ENCODE measurements at regions not wholly inside any gene's neighbourhood (a gene's known extent, or its start where the extent isn't known, plus 50 kb on each side); places are given as distances from the start of the nearest gene placed in this dataset.

DNA sequence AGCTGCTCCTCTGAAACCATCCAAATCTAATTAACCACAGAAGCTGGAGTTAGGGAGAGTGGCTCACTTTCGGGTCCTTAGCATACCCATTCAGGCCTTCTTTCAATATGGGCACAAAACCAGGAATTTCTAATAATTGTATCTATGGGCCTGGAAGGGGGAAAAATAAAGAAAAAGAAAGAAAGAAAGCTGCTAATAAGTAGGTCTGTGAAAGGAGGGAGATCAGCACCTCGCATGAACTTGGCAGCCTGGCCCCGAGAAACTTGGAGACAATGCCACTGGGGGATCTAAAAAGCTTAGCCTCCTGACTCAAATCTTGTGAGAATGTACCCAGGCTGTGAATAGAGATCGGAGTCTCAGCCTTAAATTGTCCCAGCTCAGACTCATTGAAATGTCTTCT lies 252.1 kb upstream of the SLC14A2 start:
- Histone ChIP-seq H3K4me1 (ENCODE audit: control insufficient read depth, extremely low read depth, insufficient read depth, low read length) (no peaks in the 10 kb centered on the region), H2AFZ (ENCODE audit: low read depth, low read length) (no peak overlapping the region), H3K27me3 (ENCODE audit: control insufficient read depth in 2 of 2, insufficient read depth in 2 of 2, low read length in 2 of 2) (no peaks in the 10 kb centered on the region), H4K20me1 (replicated peaks; ENCODE audit: control insufficient read depth, extremely low read depth, insufficient read depth, low read length) (no peaks in the 10 kb centered on the region), H3K79me2 (ENCODE audit: control insufficient read depth, insufficient read depth, low read length) (no peaks in the 10 kb centered on the region), H3K9me1 (replicated peaks; ENCODE audit: control insufficient read depth, extremely low read depth, insufficient read depth, low read length) (no peaks in the 10 kb centered on the region), H3K9ac (replicated peaks; ENCODE audit: extremely low read depth, insufficient read depth, low read length) (no peak overlapping the region), H3K9me3 (replicated peaks; ENCODE audit: control insufficient read depth, insufficient read depth, low read length) (no peaks in the 10 kb centered on the region), H3K4me2 (ENCODE audit: insufficient read depth, low read length) (no peak overlapping the region), H3K27ac (ENCODE audit: insufficient read depth, low read depth, low read length) (no peak overlapping the region), H3K4me3 (replicated peaks in 1 of 3; ENCODE audit: insufficient read depth in 1 of 3, low read depth in 1 of 3, low read length in 3 of 3) (no peak overlapping the region), H3K36me3 (ENCODE audit: control insufficient read depth in 2 of 2, extremely low read depth in 1 of 2, insufficient read depth in 2 of 2, low read length in 2 of 2) (no peaks in the 10 kb centered on the region)
- DNase-seq (ENCODE audit: low read depth, low spot score) (no peak), FAIRE-seq (no peak)
- dilution Hi-C loops (cut with MboI; ENCODE audit: extremely low pct_ligation_motif_present, low sequenced_read_pairs) (no loop called here), intact Hi-C loops (cut with micrococcal nuclease) (no loop called here)
- no peak for TF ChIP-seq JUN (IDR thresholded peaks at IDR 0.05; ENCODE audit: borderline replicate concordance, insufficient read depth, insufficient read length, low read depth)
- no peak for TF ChIP-seq EZH2 (IDR thresholded peaks at IDR 0.05; ENCODE audit: borderline replicate concordance, low read depth, low read length, severe bottlenecking)
- TF ChIP-seq POLR2AphosphoS5 (IDR thresholded peaks at IDR 0.05; ENCODE audit: insufficient read depth, low read depth, low read length), result no peak
- TF ChIP-seq, protein P1, sequence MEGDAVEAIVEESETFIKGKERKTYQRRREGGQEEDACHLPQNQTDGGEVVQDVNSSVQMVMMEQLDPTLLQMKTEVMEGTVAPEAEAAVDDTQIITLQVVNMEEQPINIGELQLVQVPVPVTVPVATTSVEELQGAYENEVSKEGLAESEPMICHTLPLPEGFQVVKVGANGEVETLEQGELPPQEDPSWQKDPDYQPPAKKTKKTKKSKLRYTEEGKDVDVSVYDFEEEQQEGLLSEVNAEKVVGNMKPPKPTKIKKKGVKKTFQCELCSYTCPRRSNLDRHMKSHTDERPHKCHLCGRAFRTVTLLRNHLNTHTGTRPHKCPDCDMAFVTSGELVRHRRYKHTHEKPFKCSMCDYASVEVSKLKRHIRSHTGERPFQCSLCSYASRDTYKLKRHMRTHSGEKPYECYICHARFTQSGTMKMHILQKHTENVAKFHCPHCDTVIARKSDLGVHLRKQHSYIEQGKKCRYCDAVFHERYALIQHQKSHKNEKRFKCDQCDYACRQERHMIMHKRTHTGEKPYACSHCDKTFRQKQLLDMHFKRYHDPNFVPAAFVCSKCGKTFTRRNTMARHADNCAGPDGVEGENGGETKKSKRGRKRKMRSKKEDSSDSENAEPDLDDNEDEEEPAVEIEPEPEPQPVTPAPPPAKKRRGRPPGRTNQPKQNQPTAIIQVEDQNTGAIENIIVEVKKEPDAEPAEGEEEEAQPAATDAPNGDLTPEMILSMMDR (IDR thresholded peaks at IDR 0.05; ENCODE audit: extremely low read depth in 1 of 2, insufficient read depth in 1 of 2, low read depth in 1 of 2, low read length in 2 of 2), result no peak
- no peak for TF ChIP-seq GATA2 (IDR thresholded peaks at IDR 0.05; ENCODE audit: insufficient read depth, insufficient read length, low read depth, low read length)
- no peak for TF ChIP-seq FOS (IDR thresholded peaks at IDR 0.05; ENCODE audit: borderline replicate concordance, insufficient read depth, low read length)
- TF ChIP-seq MYC (IDR thresholded peaks at IDR 0.05; ENCODE audit: low read depth, low read length), result no peak
- TF ChIP-seq POLR2A (IDR thresholded peaks at IDR 0.05; ENCODE audit: low read depth, low read length), result no peak
- TF ChIP-seq, protein P2, sequence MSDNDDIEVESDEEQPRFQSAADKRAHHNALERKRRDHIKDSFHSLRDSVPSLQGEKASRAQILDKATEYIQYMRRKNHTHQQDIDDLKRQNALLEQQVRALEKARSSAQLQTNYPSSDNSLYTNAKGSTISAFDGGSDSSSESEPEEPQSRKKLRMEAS (IDR thresholded peaks at IDR 0.05; ENCODE audit: insufficient read depth, insufficient read length), result no peak
- ChIA-PET CTCF (no interaction called here), POLR2A (no interaction called here)
- BruUV-seq (replicated peaks), result no TSS peak

Measured in endothelial cell of umbilical vein (primary cell).